ENCODE measurements at regions not wholly inside any gene's neighbourhood (a gene's known extent, or its start where the extent isn't known, plus 50 kb on each side); places are given as distances from the start of the nearest gene placed in this dataset.

- no peak overlapping the region for H3K4me3 Mint-ChIP-seq
- H3K4me1 Mint-ChIP-seq: peaks cover 0 to 2% (median 0%) of the 10 kb centered on the region in 3 donors
- H3K9me3 Mint-ChIP-seq: peaks cover 1 to 4% (median 2%) of the 10 kb centered on the region in 3 donors
- no peak overlapping the region for H3K27ac Mint-ChIP-seq
- H3K27me3 Mint-ChIP-seq: no peaks in the 10 kb centered on the region
- no peaks in the 10 kb centered on the region for H3K36me3 Mint-ChIP-seq
These were observed 985.1 kb downstream of the TSN start for GRCh38 chr2:122740594-122740948.

GRCh38 chr2:122741403-122741802 is 986.0 kb downstream of the TSN start:
- H3K27ac Mint-ChIP-seq: peak overlapping the region in 1 of 3 donors; percentile 33
- peaks cover 0 to 4% (median 0%) of the 10 kb centered on the region in 3 donors for H3K4me1 Mint-ChIP-seq
- H3K4me3 Mint-ChIP-seq: no peak overlapping the region
- H3K9me3 Mint-ChIP-seq: peaks cover 1 to 9% (median 2%) of the 10 kb centered on the region in 3 donors
- no peaks in the 10 kb centered on the region for H3K27me3 Mint-ChIP-seq
- H3K36me3 Mint-ChIP-seq: no peaks in the 10 kb centered on the region

GRCh38 chr2:122743021-122743675 is 987.7 kb downstream of the TSN start:
- no peak overlapping the region for H3K27ac Mint-ChIP-seq
- no peaks in the 10 kb centered on the region for H3K36me3 Mint-ChIP-seq
- peaks cover 0 to 14% (median 1%) of the 10 kb centered on the region in 3 donors for H3K9me3 Mint-ChIP-seq
- no peak overlapping the region for H3K4me3 Mint-ChIP-seq
- H3K27me3 Mint-ChIP-seq: no peaks in the 10 kb centered on the region
- peaks cover 0 to 4% (median 0%) of the 10 kb centered on the region in 3 donors for H3K4me1 Mint-ChIP-seq

- Mint-ChIP-seq H3K27ac (no peak overlapping the region), H3K36me3 (no peaks in the 10 kb centered on the region), H3K4me3 (no peak overlapping the region), H3K27me3 (no peaks in the 10 kb centered on the region), H3K4me1 (peaks cover 0 to 2% (median 0%) of the 10 kb centered on the region in 3 donors), H3K9me3 (peaks cover 0 to 12% (median 1%) of the 10 kb centered on the region in 3 donors)
These were observed 990.2 kb downstream of the TSN start for GRCh38 chr2:122745603-122746002.

- Mint-ChIP-seq H3K4me1 (peaks cover 0 to 2% (median 0%) of the 10 kb centered on the region in 3 donors), H3K9me3 (peaks cover 0 to 12% (median 3%) of the 10 kb centered on the region in 3 donors), H3K4me3 (no peak overlapping the region), H3K36me3 (no peaks in the 10 kb centered on the region), H3K27ac (no peak overlapping the region), H3K27me3 (no peaks in the 10 kb centered on the region)
These were observed 992.2 kb downstream of the TSN start for GRCh38 chr2:122747670-122748069.

GRCh38 chr2:122748552-122749011 is 993.1 kb downstream of the TSN start:
- Mint-ChIP-seq H3K27ac (no peak overlapping the region), H3K9me3 (peaks cover 0 to 12% (median 4%) of the 10 kb centered on the region in 3 donors), H3K36me3 (no peaks in the 10 kb centered on the region), H3K4me1 (peaks cover 0 to 2% (median 0%) of the 10 kb centered on the region in 3 donors), H3K4me3 (no peak overlapping the region), H3K27me3 (no peaks in the 10 kb centered on the region)

- Mint-ChIP-seq H3K27me3 (no peaks in the 10 kb centered on the region), H3K4me1 (peaks cover 0 to 2% (median 0%) of the 10 kb centered on the region in 3 donors), H3K4me3 (no peak overlapping the region), H3K27ac (no peak overlapping the region), H3K36me3 (no peaks in the 10 kb centered on the region), H3K9me3 (peaks cover 0 to 12% (median 4%) of the 10 kb centered on the region in 3 donors)
These were observed 994.0 kb downstream of the TSN start for GRCh38 chr2:122749405-122749804.

- H3K4me3 Mint-ChIP-seq: no peak overlapping the region
These were observed 994.6 kb downstream of the TSN start for GRCh38 chr2:122750095-122750494.

GRCh38 chr2:122750808-122751207 is 995.4 kb downstream of the TSN start:
- peaks cover 0 to 9% (median 6%) of the 10 kb centered on the region in 3 donors for H3K9me3 Mint-ChIP-seq

More at GRCh38 chr2:122750095-122750494, 994.6 kb downstream of the TSN start:
- Mint-ChIP-seq H3K36me3 (no peaks in the 10 kb centered on the region), H3K27me3 (no peaks in the 10 kb centered on the region), H3K27ac (no peak overlapping the region), H3K9me3 (peaks cover 0 to 12% (median 4%) of the 10 kb centered on the region in 3 donors), H3K4me1 (peaks cover 0 to 2% (median 0%) of the 10 kb centered on the region in 3 donors)

GRCh38 chr2:122753336-122753735 is 997.9 kb downstream of the TSN start:
- Mint-ChIP-seq H3K9me3 (peaks cover 0 to 9% (median 0%) of the 10 kb centered on the region in 3 donors), H3K27ac (no peak overlapping the region), H3K4me1 (no peaks in the 10 kb centered on the region), H3K4me3 (no peak overlapping the region), H3K36me3 (no peaks in the 10 kb centered on the region), H3K27me3 (no peaks in the 10 kb centered on the region)

More at GRCh38 chr2:122750808-122751207, 995.4 kb downstream of the TSN start:
- H3K36me3 Mint-ChIP-seq: no peaks in the 10 kb centered on the region
- no peak overlapping the region for H3K27ac Mint-ChIP-seq
- H3K4me1 Mint-ChIP-seq: peaks cover 0 to 2% (median 0%) of the 10 kb centered on the region in 3 donors
- no peak overlapping the region for H3K4me3 Mint-ChIP-seq
- no peaks in the 10 kb centered on the region for H3K27me3 Mint-ChIP-seq

GRCh38 chr2:122754561-122754960 is 999.1 kb downstream of the TSN start:
- H3K27ac Mint-ChIP-seq: no peak overlapping the region

GRCh38 chr2:122755281-122755780 is 999.9 kb downstream of the TSN start:
- Mint-ChIP-seq H3K27ac (no peak overlapping the region), H3K27me3 (no peaks in the 10 kb centered on the region), H3K4me1 (no peaks in the 10 kb centered on the region), H3K36me3 (no peaks in the 10 kb centered on the region), H3K9me3 (peaks cover 0 to 9% (median 0%) of the 10 kb centered on the region in 3 donors), H3K4me3 (no peak overlapping the region)

More at GRCh38 chr2:122754561-122754960, 999.1 kb downstream of the TSN start:
- Mint-ChIP-seq H3K36me3 (no peaks in the 10 kb centered on the region), H3K4me1 (no peaks in the 10 kb centered on the region), H3K27me3 (no peaks in the 10 kb centered on the region), H3K9me3 (peaks cover 0 to 9% (median 0%) of the 10 kb centered on the region in 3 donors), H3K4me3 (no peak overlapping the region)

- no peaks in the 10 kb centered on the region for H3K4me1 Mint-ChIP-seq
- no peaks in the 10 kb centered on the region for H3K27me3 Mint-ChIP-seq
- H3K36me3 Mint-ChIP-seq: no peaks in the 10 kb centered on the region
- H3K4me3 Mint-ChIP-seq: no peak overlapping the region
- no peak overlapping the region for H3K27ac Mint-ChIP-seq
- H3K9me3 Mint-ChIP-seq: peaks cover 0 to 7% (median 3%) of the 10 kb centered on the region in 3 donors
These were observed 1003.5 kb downstream of the TSN start for GRCh38 chr2:122758967-122759366.

GRCh38 chr2:122764014-122764413 is 1008.6 kb downstream of the TSN start:
- Mint-ChIP-seq H3K27me3 (no peaks in the 10 kb centered on the region), H3K4me1 (no peaks in the 10 kb centered on the region), H3K9me3 (peaks cover 4 to 11% (median 7%) of the 10 kb centered on the region in 3 donors), H3K4me3 (no peak overlapping the region), H3K36me3 (no peaks in the 10 kb centered on the region), H3K27ac (no peak overlapping the region)

- Mint-ChIP-seq H3K9me3 (peaks cover 3 to 15% (median 9%) of the 10 kb centered on the region in 3 donors), H3K4me1 (no peaks in the 10 kb centered on the region), H3K27ac (no peak overlapping the region), H3K36me3 (no peaks in the 10 kb centered on the region), H3K4me3 (no peak overlapping the region), H3K27me3 (no peaks in the 10 kb centered on the region)
These were observed 1024.8 kb downstream of the TSN start for GRCh38 chr2:122780251-122780650.

GRCh38 chr2:122794100-122794499 is 1038.6 kb downstream of the TSN start:
- H3K27me3 Mint-ChIP-seq: no peaks in the 10 kb centered on the region
- H3K9me3 Mint-ChIP-seq: peaks cover 0 to 8% (median 3%) of the 10 kb centered on the region in 3 donors
- H3K4me1 Mint-ChIP-seq: peaks cover 0 to 1% (median 0%) of the 10 kb centered on the region in 3 donors
- H3K4me3 Mint-ChIP-seq: no peak overlapping the region
- H3K27ac Mint-ChIP-seq: no peak overlapping the region
- H3K36me3 Mint-ChIP-seq: no peaks in the 10 kb centered on the region
